GM12878 (cell line): ENCODE measurements at regions not wholly inside any gene's neighbourhood (a gene's known extent, or its start where the extent isn't known, plus 50 kb on each side); places are given as distances from the start of the nearest gene placed in this dataset.

Experiments used
- ATAC-seq: fragments of 200-7000 bp; cut with Tn5 transposase; 3 replicates; pipeline ENCODE4 v1.9.1; 2020; ENCODE audit warnings: mild to moderate bottlenecking, moderate library complexity
- BruUV-seq: library from RNA; stranded (reverse); fragments of 400-500 nt; replicated peaks from 2 replicates; lab custom pipeline; 2021; lab: Mats Ljungman, UMichigan
- CTCF ChIA-PET: fragments of 300-600 bp; sonication (Branson Sonifier 250); formaldehyde crosslinking; extraction: SDS; loops from one replicate; lab custom pipeline; 2021; ENCODE audit warnings: inconsistent platforms; lab: Yijun Ruan, JAX
- POLR2A ChIA-PET: fragments of 350-600 bp; formaldehyde crosslinking; extraction: SDS; loops from one replicate; lab custom pipeline; 2021; ENCODE audit warnings: inconsistent platforms; lab: Charles Lee
- RAD21 ChIA-PET: fragments of 300-600 bp; sonication (Branson Sonifier 250); formaldehyde crosslinking; loops from one replicate; lab custom pipeline; 2023; ENCODE audit warnings: antibody characterized with exemption; ENCODE audit not compliant: unreplicated experiment; lab: Charles Lee
- SMC1A ChIA-PET: fragments of 300-600 bp; sonication (Branson Sonifier 250); formaldehyde crosslinking; loops from one replicate; lab custom pipeline; 2023; ENCODE audit not compliant: unreplicated experiment, uncharacterized antibody; lab: Charles Lee
- DNase-seq: peaks from one replicate; pipeline ENCODE4 v3.0.0-alpha.2; 2011; ENCODE audit warnings: low read depth, low spot score
- FAIRE-seq: peaks from 3 replicates; lab custom pipeline; 2011; peaks lifted over from hg19 to GRCh38; lab: Jason Lieb, UNC
- H2AFZ ChIP-seq: 2 replicates; pipeline ENCODE4 v1.6.0; 2011; ENCODE audit warnings: low read depth, low read length, control low read depth; ENCODE audit not compliant: control insufficient read depth
- H3K27ac ChIP-seq: 2 replicates; pipeline ENCODE4 v1.5.1; 2011; ENCODE audit warnings: control low read depth; ENCODE audit not compliant: control insufficient read depth, insufficient read depth
- H3K27me3 ChIP-seq, 2 experiments: replicated peaks in 1 of 2; 2 replicates each; pipeline versions ENCODE4 v1.6.0 to v1.6.1; 2011; ENCODE audit warnings: low read length in 1 of 2; ENCODE audit not compliant: control insufficient read depth in 2 of 2, insufficient read depth in 2 of 2
- H3K36me3 ChIP-seq, 2 experiments: 2 replicates each; pipeline ENCODE4 v1.5.1; 2011; ENCODE audit warnings: low read length in 1 of 2; ENCODE audit not compliant: control insufficient read depth in 2 of 2, insufficient read depth in 2 of 2
- H3K4me1 ChIP-seq: 2 replicates; pipeline ENCODE4 v1.6.1; 2011; ENCODE audit warnings: mild to moderate bottlenecking, low read length, moderate library complexity, mixed read lengths; ENCODE audit not compliant: control insufficient read depth, insufficient read depth
- H3K4me2 ChIP-seq: 2 replicates; pipeline ENCODE4 v1.6.0; 2011; ENCODE audit warnings: control low read depth; ENCODE audit not compliant: control insufficient read depth, insufficient read depth
- H3K4me3 ChIP-seq: fragments of 200-600 bp; sonication (generic); 2 replicates; pipeline ENCODE4 v1.5.1; 2016
- H3K79me2 ChIP-seq: 2 replicates; pipeline ENCODE4 v1.6.0; 2011; ENCODE audit warnings: low read length; ENCODE audit not compliant: control insufficient read depth, insufficient read depth
- H3K9ac ChIP-seq: 2 replicates; pipeline ENCODE4 v1.8.0; 2011; ENCODE audit warnings: low read length, control low read depth, mixed read lengths; ENCODE audit not compliant: control insufficient read depth, insufficient read depth
- H3K9me3 ChIP-seq: replicated peaks from 3 replicates; pipeline ENCODE4 v1.5.1; 2011; ENCODE audit warnings: mild to moderate bottlenecking, low read length; ENCODE audit not compliant: control insufficient read depth, insufficient read depth
- H4K20me1 ChIP-seq: 2 replicates; pipeline ENCODE4 v1.6.0; 2011; ENCODE audit not compliant: control insufficient read depth, insufficient read depth
- KAT2A ChIP-seq: conservative IDR thresholded peaks from 2 replicates; pipeline ENCODE4 v1.6.1; 2011; ENCODE audit warnings: low read depth, low read length; ENCODE audit not compliant: control insufficient read depth
- MEF2B ChIP-seq: fragments of 450-650 bp; IDR thresholded peaks from 2 replicates; pipeline ENCODE4 v1.6.1; 2018; ENCODE audit warnings: mild to moderate bottlenecking, moderate library complexity; ENCODE audit not compliant: partially characterized antibody, poor library complexity, severe bottlenecking
- TCF7 ChIP-seq: IDR thresholded peaks from 2 replicates; pipeline ENCODE4 v1.6.1; 2014; ENCODE audit warnings: antibody characterized with exemption, borderline replicate concordance
- ZBTB4 ChIP-seq: fragments of 450-650 bp; formaldehyde crosslinking; IDR thresholded peaks from 2 replicates; pipeline ENCODE4 v1.4.0; 2022; ENCODE audit warnings: mild to moderate bottlenecking, moderate library complexity
- WGBS: methylation state at CpG from one replicate; pipeline ENCODE4 v1.1.6; 2016; ENCODE audit warnings: low lambda C conversion rate; ENCODE audit not compliant: insufficient replicate concordance, insufficient coverage; ENCODE audit errors: missing lambda C conversion rate; 5-methylcytosine and 5-hydroxymethylcytosine counted together
- in situ Hi-C: fragments of 300-500 bp; cut with MboI; formaldehyde crosslinking; loops from 9 replicates; pipeline ENCODE4 v1.14.3; 2018; ENCODE audit warnings: mixed read lengths
- intact Hi-C: fragments of 100-400 bp; cut with micrococcal nuclease; formaldehyde crosslinking; loops from one replicate; pipeline ENCODE4 v1.14.2; 2022; ENCODE audit not compliant: unreplicated experiment

- CTCF ChIA-PET: interaction anchor here (0.9 to 1.6 kb wide), 2 partner anchors 10 to 13 kb away, joined by 3 to 8 read pairs; no protein-coding TSS in a partner anchor
- intact Hi-C loops: no loop called here
- Histone ChIP-seq H2AFZ (no peak overlapping the region), H3K36me3 (no peaks in the 10 kb centered on the region), H3K79me2 (no peaks in the 10 kb centered on the region), H3K4me1 (no peaks in the 10 kb centered on the region), H3K4me3 (no peak overlapping the region), H3K27ac (no peak overlapping the region), H3K9ac (no peak overlapping the region), H3K27me3 (no peaks in the 10 kb centered on the region), H3K4me2 (no peak overlapping the region), H3K9me3 (no peaks in the 10 kb centered on the region), H4K20me1 (no peaks in the 10 kb centered on the region)
- no peak for TF ChIP-seq KAT2A
- no peak for TF ChIP-seq MEF2B
- no peak for TF ChIP-seq TCF7
- TF ChIP-seq ZBTB4 (CRISPR knock-in tag): no peak
- SMC1A ChIA-PET: interaction anchor here (0.5 to 1.4 kb wide), 2 partner anchors 12 to 110 kb away, joined by 3 to 5 read pairs; no protein-coding TSS in a partner anchor
- no peak for FAIRE-seq
- POLR2A ChIA-PET: no interaction called here
- 70% methylated on average over 5 of the region's 5 CpGs for WGBS
- no peak for ATAC-seq
- in situ Hi-C loops: no loop called here
- BruUV-seq: no TSS peak
- no peak for DNase-seq
- RAD21 ChIA-PET: no interaction called here
Measured at GRCh38 chr14:53550776-53551175, 397.7 kb upstream of the DDHD1 start.
